ENCODE measurements at regions not wholly inside any gene's neighbourhood (a gene's known extent, or its start where the extent isn't known, plus 50 kb on each side); places are given as distances from the start of the nearest gene placed in this dataset.
"Not testable (repeated sequence)": the region's sequence is repeated elsewhere in the genome, so short reads cannot be mapped to it uniquely, and the experiment has no call there.

DNA sequence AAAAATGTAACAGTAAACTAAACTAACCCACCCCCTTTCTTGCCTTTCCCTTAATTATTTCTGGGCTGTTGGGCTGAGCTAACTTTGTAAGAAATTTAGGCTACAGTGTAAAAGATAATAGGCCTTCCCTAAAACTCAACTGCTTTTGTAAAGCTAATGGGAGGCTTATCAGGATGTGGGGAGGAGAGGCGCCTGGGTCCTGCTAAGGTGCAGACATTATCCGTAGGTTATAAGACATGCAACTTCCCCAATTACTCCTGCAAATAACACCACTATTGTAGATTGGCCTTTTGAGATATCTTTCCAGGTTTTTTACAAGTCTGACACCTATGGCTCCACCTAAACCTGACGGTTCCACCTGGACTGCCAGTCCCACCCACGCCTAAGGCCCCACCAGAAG, 88.3 kb downstream of the NPAP1 start:
- Histone ChIP-seq H3K4me3 (ENCODE audit: low read depth in 1 of 2, low read length in 2 of 2) (no peak overlapping the region), H3K27ac (ENCODE audit: low read depth, low read length) (no peak overlapping the region), H3K9me3 (ENCODE audit: control insufficient read depth in 1 of 2, low read length in 2 of 2) (peaks cover 3 to 7% of the 10 kb centered on the region in 2 donors), H3K4me1 (ENCODE audit: control insufficient read depth in 1 of 2, insufficient read depth in 2 of 2, low read length in 2 of 2) (no peaks in the 10 kb centered on the region), H3K36me3 (ENCODE audit: control insufficient read depth in 1 of 2, insufficient read depth in 2 of 2, low read length in 2 of 2) (no peaks in the 10 kb centered on the region), H3K9ac (ENCODE audit: low read depth in 1 of 2, low read length in 2 of 2) (no peak overlapping the region), H3K27me3 (ENCODE audit: control insufficient read depth in 1 of 2, insufficient read depth in 2 of 2, low read length in 2 of 2) (no peaks in the 10 kb centered on the region)

DNA sequence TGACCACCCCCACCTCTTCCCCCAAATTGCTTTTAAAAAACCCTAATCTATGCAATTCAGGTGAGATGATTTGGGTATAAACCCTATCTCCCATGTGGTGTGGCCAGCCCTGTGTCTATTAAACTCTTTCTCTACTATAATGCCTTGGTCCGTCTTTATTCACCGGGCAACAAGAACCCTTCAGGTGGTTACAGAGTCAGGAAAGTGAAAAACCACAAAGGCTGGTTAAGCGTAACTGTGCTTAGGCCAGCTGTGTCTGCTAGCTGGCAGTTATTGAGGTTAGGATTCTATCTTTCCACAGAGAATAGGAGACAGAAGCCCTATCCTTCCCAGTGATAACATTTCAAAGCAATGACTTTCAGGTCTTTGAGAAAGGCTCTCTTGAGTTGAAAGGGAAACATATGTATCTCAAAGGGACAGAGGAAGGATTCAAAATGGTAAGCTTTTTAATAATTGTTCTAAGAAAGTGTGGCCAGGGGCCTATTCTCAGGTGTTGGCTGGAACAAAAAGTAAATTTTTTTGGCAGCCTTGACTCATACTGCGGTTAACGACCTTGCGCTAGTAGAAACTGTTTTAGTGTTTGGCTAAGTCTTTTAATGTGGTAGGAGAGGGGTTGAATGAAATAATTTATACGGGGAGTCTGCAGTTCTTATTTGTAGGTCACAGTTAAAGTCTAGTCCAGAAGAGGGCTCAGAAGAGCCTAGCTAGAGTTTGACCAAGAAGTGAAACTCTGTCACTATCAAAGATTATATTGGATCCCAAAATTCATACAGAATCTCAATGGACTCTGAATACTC, 89.0 kb downstream of the NPAP1 start:
- no peak overlapping the region for H3K9ac ChIP-seq (ENCODE audit: low read depth in 1 of 2, low read length in 2 of 2)

DNA sequence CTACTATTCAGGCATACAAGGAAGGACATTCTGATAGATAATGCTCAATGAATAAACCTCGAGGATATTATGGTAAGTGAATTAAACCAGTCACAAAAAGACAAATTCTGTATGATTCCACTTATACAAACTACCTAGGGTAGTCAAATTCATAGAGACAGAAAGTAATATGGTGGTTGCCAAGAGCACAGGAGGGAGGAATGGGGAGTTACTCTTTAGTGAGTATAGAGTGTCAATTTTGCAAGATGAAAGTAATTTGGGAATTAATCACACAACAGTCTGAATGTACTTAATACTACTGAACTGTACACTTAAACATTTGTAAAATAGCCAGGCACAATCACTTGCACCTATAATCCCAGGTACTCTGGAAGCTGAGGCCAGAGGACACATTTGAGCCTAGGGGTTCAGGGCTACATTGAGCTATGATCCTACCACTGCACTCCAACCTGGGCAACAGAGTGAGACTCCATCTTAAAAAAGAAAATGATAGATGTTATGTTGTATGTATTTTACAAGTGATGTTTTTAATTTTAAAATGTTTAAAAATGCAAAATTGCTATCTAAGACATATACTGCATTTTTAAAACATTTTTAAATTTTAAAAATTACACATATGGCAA, 91.0 kb downstream of the NPAP1 start:
- no peak overlapping the region for H3K4me3 ChIP-seq (ENCODE audit: low read depth in 1 of 2, low read length in 2 of 2)
- H3K9me3 ChIP-seq (ENCODE audit: control insufficient read depth in 1 of 2, low read length in 2 of 2) = peaks cover 0 to 4% of the 10 kb centered on the region in 2 donors
- no peak overlapping the region for H3K27ac ChIP-seq (ENCODE audit: low read depth, low read length)
- H3K36me3 ChIP-seq (ENCODE audit: control insufficient read depth in 1 of 2, insufficient read depth in 2 of 2, low read length in 2 of 2) = no peaks in the 10 kb centered on the region
- H3K27me3 ChIP-seq (ENCODE audit: control insufficient read depth in 1 of 2, insufficient read depth in 2 of 2, low read length in 2 of 2) = no peaks in the 10 kb centered on the region
- no peak overlapping the region for H3K9ac ChIP-seq (ENCODE audit: low read depth in 1 of 2, low read length in 2 of 2)
- H3K4me1 ChIP-seq (ENCODE audit: control insufficient read depth in 1 of 2, insufficient read depth in 2 of 2, low read length in 2 of 2) = no peaks in the 10 kb centered on the region

More for the DNA sequence above, 89.0 kb downstream of the NPAP1 start:
- no peak overlapping the region for H3K27ac ChIP-seq (ENCODE audit: low read depth, low read length)
- no peaks in the 10 kb centered on the region for H3K4me1 ChIP-seq (ENCODE audit: control insufficient read depth in 1 of 2, insufficient read depth in 2 of 2, low read length in 2 of 2)
- no peaks in the 10 kb centered on the region for H3K27me3 ChIP-seq (ENCODE audit: control insufficient read depth in 1 of 2, insufficient read depth in 2 of 2, low read length in 2 of 2)
- no peaks in the 10 kb centered on the region for H3K36me3 ChIP-seq (ENCODE audit: control insufficient read depth in 1 of 2, insufficient read depth in 2 of 2, low read length in 2 of 2)
- peaks cover 3 to 4% of the 10 kb centered on the region in 2 donors for H3K9me3 ChIP-seq (ENCODE audit: control insufficient read depth in 1 of 2, low read length in 2 of 2)
- no peak overlapping the region for H3K4me3 ChIP-seq (ENCODE audit: low read depth in 1 of 2, low read length in 2 of 2)

DNA sequence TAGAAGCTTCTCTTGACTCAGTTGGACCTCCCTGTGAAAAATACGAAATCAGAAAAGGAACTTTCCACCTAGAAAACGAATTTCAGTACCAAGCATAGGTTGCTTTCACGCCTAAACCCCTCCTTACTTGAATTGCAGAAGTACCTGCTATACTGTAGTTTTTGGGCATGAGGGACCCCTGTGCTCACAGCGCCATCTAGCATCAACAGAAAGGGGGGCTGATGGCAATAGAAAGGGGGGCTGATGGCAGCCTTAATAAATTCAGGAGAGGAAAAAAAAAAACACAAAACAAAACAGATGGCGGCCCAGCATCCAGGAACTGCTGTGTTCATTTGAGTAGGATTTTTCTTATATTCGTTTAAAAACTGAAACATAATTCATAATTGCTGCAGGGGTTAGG, 96.7 kb downstream of the NPAP1 start:
- Histone ChIP-seq H3K9ac (ENCODE audit: low read depth in 1 of 2, low read length in 2 of 2) (no peak overlapping the region), H3K4me1 (ENCODE audit: control insufficient read depth in 1 of 2, insufficient read depth in 2 of 2, low read length in 2 of 2) (no peaks in the 10 kb centered on the region), H3K27ac (ENCODE audit: low read depth, low read length) (no peak overlapping the region), H3K9me3 (ENCODE audit: control insufficient read depth in 1 of 2, low read length in 2 of 2) (peaks cover 3 to 18% of the 10 kb centered on the region in 2 donors), H3K4me3 (ENCODE audit: low read depth in 1 of 2, low read length in 2 of 2) (peak overlapping the region in 1 of 2 donors; percentile 50), H3K27me3 (ENCODE audit: control insufficient read depth in 1 of 2, insufficient read depth in 2 of 2, low read length in 2 of 2) (no peaks in the 10 kb centered on the region), H3K36me3 (ENCODE audit: control insufficient read depth in 1 of 2, insufficient read depth in 2 of 2, low read length in 2 of 2) (no peaks in the 10 kb centered on the region)

DNA sequence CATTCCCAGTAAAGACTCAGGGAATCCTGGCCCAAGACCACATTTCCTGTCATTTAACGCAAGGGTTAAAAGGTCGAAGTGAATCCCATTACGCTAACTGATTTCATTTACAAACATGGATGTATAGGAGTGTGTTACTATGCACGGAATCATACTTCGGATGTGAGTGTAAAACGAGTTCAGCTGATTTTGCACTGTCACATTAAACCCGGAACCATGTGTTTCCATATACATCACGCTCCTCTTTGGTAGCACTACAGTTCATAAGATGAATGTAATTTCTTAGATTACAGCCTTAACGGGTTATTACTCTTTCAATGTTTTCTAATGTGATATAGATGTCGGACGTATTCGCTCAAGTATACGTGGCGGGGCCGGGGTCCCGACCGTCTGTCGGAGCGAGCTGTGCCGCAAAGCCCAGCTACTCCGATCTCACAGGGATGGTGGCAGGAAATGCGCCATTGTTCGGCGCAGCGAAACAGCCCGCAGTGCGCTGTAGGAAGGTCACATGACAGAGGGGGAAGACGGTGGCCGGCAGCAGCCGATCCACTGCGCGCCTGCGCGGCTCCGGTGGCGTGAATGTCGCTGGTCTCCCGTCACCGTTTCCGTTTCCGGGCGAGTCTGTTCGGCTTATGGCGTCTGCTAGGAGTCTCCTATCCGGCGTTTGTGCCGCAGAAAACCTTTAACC, 97.3 kb downstream of the NPAP1 start:
- Histone ChIP-seq H3K27me3 (ENCODE audit: control insufficient read depth in 1 of 2, insufficient read depth in 2 of 2, low read length in 2 of 2) (no peaks in the 10 kb centered on the region), H3K9ac (ENCODE audit: low read depth in 1 of 2, low read length in 2 of 2) (no peak overlapping the region), H3K9me3 (ENCODE audit: control insufficient read depth in 1 of 2, low read length in 2 of 2) (peaks cover 3 to 18% of the 10 kb centered on the region in 2 donors), H3K36me3 (ENCODE audit: control insufficient read depth in 1 of 2, insufficient read depth in 2 of 2, low read length in 2 of 2) (no peaks in the 10 kb centered on the region), H3K27ac (ENCODE audit: low read depth, low read length) (no peak overlapping the region), H3K4me1 (ENCODE audit: control insufficient read depth in 1 of 2, insufficient read depth in 2 of 2, low read length in 2 of 2) (no peaks in the 10 kb centered on the region), H3K4me3 (ENCODE audit: low read depth in 1 of 2, low read length in 2 of 2) (peak overlapping the region; percentile 44 to 50)

DNA sequence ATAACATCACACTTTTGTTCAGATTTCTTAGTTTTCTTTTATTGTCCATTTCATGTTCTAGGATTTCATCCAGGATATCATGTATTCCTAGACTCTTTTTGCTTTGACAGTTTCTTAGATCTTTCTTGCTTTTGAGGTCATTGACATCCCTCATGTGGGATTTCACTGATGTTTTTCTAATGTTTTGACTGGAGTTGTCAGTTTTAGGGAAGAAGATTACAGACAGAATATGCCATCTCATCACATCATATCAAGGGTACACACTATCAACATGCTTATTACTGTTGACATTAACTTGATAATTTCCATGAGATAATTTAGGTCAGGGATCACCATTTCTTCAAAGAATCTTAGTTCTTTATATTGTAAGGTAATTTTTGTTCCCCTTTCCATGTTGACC, 101.7 kb downstream of the NPAP1 start:
- H3K4me1 ChIP-seq (ENCODE audit: control insufficient read depth in 1 of 2, insufficient read depth in 2 of 2, low read length in 2 of 2) = no peaks in the 10 kb centered on the region
- H3K27ac ChIP-seq (ENCODE audit: low read depth, low read length) = no peak overlapping the region
- H3K9me3 ChIP-seq (ENCODE audit: control insufficient read depth in 1 of 2, low read length in 2 of 2) = peaks cover 3 to 21% of the 10 kb centered on the region in 2 donors
- H3K4me3 ChIP-seq (ENCODE audit: low read depth in 1 of 2, low read length in 2 of 2) = no peak overlapping the region
- no peak overlapping the region for H3K9ac ChIP-seq (ENCODE audit: low read depth in 1 of 2, low read length in 2 of 2)
- no peaks in the 10 kb centered on the region for H3K27me3 ChIP-seq (ENCODE audit: control insufficient read depth in 1 of 2, insufficient read depth in 2 of 2, low read length in 2 of 2)
- H3K36me3 ChIP-seq (ENCODE audit: control insufficient read depth in 1 of 2, insufficient read depth in 2 of 2, low read length in 2 of 2) = no peaks in the 10 kb centered on the region

DNA sequence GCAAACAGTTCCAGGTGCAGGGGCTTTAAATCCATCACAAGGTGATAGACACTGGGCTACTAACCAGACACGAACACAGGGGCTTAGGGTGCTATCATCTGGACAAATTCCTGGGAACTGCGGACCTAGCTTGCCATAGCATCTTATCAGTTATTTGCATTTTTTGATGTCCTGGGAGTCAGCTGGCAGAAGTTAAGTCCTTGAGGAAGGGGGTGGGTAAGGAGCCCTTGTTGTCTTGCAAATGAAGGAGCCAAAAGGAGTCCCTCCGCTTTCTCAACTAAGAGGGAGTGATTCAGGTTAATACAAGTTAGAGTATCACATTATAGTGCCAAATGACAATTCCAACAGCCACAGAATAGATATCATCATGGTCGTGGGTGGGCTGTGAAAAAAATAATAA, 108.9 kb downstream of the NPAP1 start:
- H3K4me3 ChIP-seq (ENCODE audit: low read depth in 1 of 2, low read length in 2 of 2) = no peak overlapping the region
- no peaks in the 10 kb centered on the region for H3K27me3 ChIP-seq (ENCODE audit: control insufficient read depth in 1 of 2, insufficient read depth in 2 of 2, low read length in 2 of 2)
- H3K9me3 ChIP-seq (ENCODE audit: control insufficient read depth in 1 of 2, low read length in 2 of 2) = peaks cover 7 to 9% of the 10 kb centered on the region in 2 donors

DNA sequence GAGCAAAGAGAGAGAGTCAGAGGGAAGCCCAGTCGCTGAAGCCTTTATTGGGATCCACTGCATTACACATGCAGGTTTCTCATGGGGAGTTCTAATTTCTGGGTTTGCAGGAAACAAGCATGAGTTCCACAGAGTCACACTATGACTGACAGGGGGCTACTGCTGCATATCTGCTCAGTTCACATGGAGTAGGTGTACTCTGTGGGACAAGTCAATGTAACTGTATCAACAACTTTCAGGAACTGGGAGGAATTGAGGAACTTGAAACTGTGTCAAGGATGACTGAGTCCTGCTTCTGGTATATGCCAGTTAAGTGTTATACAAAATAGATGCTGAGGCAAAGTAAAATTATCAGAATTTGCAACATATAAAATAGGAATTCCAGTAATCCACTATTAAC, 110.8 kb downstream of the NPAP1 start:
- Histone ChIP-seq H3K9ac (ENCODE audit: low read depth in 1 of 2, low read length in 2 of 2) (no peak overlapping the region), H3K4me3 (ENCODE audit: low read depth in 1 of 2, low read length in 2 of 2) (no peak overlapping the region), H3K4me1 (ENCODE audit: control insufficient read depth in 1 of 2, insufficient read depth in 2 of 2, low read length in 2 of 2) (no peaks in the 10 kb centered on the region), H3K36me3 (ENCODE audit: control insufficient read depth in 1 of 2, insufficient read depth in 2 of 2, low read length in 2 of 2) (no peaks in the 10 kb centered on the region), H3K27me3 (ENCODE audit: control insufficient read depth in 1 of 2, insufficient read depth in 2 of 2, low read length in 2 of 2) (no peaks in the 10 kb centered on the region), H3K9me3 (ENCODE audit: control insufficient read depth in 1 of 2, low read length in 2 of 2) (peaks cover 7 to 18% of the 10 kb centered on the region in 2 donors), H3K27ac (ENCODE audit: low read depth, low read length) (no peak overlapping the region)

More for the DNA sequence above, 108.9 kb downstream of the NPAP1 start:
- H3K4me1 ChIP-seq (ENCODE audit: control insufficient read depth in 1 of 2, insufficient read depth in 2 of 2, low read length in 2 of 2) = no peaks in the 10 kb centered on the region
- H3K27ac ChIP-seq (ENCODE audit: low read depth, low read length) = no peak overlapping the region
- no peaks in the 10 kb centered on the region for H3K36me3 ChIP-seq (ENCODE audit: control insufficient read depth in 1 of 2, insufficient read depth in 2 of 2, low read length in 2 of 2)
- H3K9ac ChIP-seq (ENCODE audit: low read depth in 1 of 2, low read length in 2 of 2) = no peak overlapping the region

DNA sequence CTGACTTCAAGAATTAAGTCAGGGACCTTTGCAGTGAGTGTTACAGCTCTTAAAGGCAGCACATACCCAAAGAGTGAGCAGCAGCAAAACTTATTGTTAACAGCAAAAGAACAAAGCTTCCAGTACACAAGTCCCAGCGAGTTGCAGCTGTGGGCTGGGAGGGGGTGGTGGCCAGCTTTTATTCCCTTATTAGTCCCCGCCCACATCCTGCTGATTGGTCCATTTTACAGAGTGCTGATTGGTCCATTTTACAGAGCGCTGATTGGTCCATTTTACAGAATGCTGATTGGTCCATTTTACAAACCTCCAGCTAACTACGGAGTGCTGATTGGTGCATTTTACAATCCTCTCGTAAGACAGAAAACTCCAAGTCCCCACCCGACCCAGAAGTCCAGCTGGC, 127.0 kb downstream of the NPAP1 start:
- peaks cover 14 to 24% of the 10 kb centered on the region in 2 donors for H3K9me3 ChIP-seq (ENCODE audit: control insufficient read depth in 1 of 2, low read length in 2 of 2)
- not testable (repeated sequence) for H3K27ac ChIP-seq (ENCODE audit: low read depth, low read length); H3K27me3 ChIP-seq (ENCODE audit: control insufficient read depth in 1 of 2, insufficient read depth in 2 of 2, low read length in 2 of 2); H3K4me3 ChIP-seq (ENCODE audit: low read depth in 1 of 2, low read length in 2 of 2); H3K36me3 ChIP-seq (ENCODE audit: control insufficient read depth in 1 of 2, insufficient read depth in 2 of 2, low read length in 2 of 2); H3K4me1 ChIP-seq (ENCODE audit: control insufficient read depth in 1 of 2, insufficient read depth in 2 of 2, low read length in 2 of 2); H3K9ac ChIP-seq (ENCODE audit: low read depth in 1 of 2, low read length in 2 of 2)

DNA sequence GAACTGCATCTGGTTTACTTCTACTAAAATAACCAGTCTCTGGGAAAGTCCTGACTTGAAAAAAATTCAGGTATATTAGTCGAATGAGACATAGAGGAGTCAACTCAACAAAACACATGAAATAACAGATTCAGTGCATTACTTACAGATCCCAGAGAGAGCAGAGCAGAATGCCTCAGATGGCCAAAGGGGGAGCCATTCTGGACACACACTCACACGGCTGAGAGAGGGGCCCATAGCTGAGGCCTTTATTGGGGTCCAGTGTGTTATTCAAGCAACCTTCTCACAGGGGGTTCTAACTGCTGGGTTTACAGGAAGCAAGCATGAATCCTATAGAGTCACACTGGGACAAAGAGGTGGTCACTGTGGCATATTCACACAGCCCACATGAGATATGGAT, 135.1 kb upstream of the SNRPN start:
- H3K4me3 ChIP-seq (ENCODE audit: low read depth in 1 of 2, low read length in 2 of 2) = no peak overlapping the region
- H3K9me3 ChIP-seq (ENCODE audit: control insufficient read depth in 1 of 2, low read length in 2 of 2) = peaks cover 23 to 31% of the 10 kb centered on the region in 2 donors
- H3K9ac ChIP-seq (ENCODE audit: low read depth in 1 of 2, low read length in 2 of 2) = no peak overlapping the region
- no peaks in the 10 kb centered on the region for H3K36me3 ChIP-seq (ENCODE audit: control insufficient read depth in 1 of 2, insufficient read depth in 2 of 2, low read length in 2 of 2)
- no peak overlapping the region for H3K27ac ChIP-seq (ENCODE audit: low read depth, low read length)
- no peaks in the 10 kb centered on the region for H3K27me3 ChIP-seq (ENCODE audit: control insufficient read depth in 1 of 2, insufficient read depth in 2 of 2, low read length in 2 of 2)
- H3K4me1 ChIP-seq (ENCODE audit: control insufficient read depth in 1 of 2, insufficient read depth in 2 of 2, low read length in 2 of 2) = no peaks in the 10 kb centered on the region
